H1 (cell line): ENCODE measurements at regions not wholly inside any gene's neighbourhood (a gene's known extent, or its start where the extent isn't known, plus 50 kb on each side); places are given as distances from the start of the nearest gene placed in this dataset.

Experiments used
- CTCF ChIA-PET: fragments of 300-600 bp; sonication (Branson Sonifier 250); formaldehyde crosslinking; loops from one replicate; lab custom pipeline; 2021; ENCODE audit not compliant: partially characterized antibody; lab: Charles Lee
- POLR2A ChIA-PET: fragments of 300-600 bp; sonication (Branson Sonifier 250); formaldehyde crosslinking; loops from one replicate; lab custom pipeline; 2021; ENCODE audit warnings: inconsistent platforms; ENCODE audit not compliant: partially characterized antibody; lab: Charles Lee
- DNase-seq, 2 experiments: peaks; one replicate each; pipeline versions ENCODE4 v3.0.0 to v3.0.0-alpha.2; 2010 to 2022; ENCODE audit warnings: low spot score in 2 of 2, low read depth in 1 of 2, mixed read lengths in 1 of 2
- FAIRE-seq: peaks from 2 replicates; lab custom pipeline; 2011; peaks lifted over from hg19 to GRCh38; lab: Jason Lieb, UNC
- H2AFZ ChIP-seq: 2 replicates; pipeline ENCODE4 v1.8.1; 2012; ENCODE audit warnings: low read length, inconsistent platforms
- H2AK5ac ChIP-seq: 2 replicates; pipeline ENCODE4 v1.6.1; 2013; ENCODE audit warnings: low read depth, low read length
- H2BK120ac ChIP-seq: replicated peaks from 2 replicates; pipeline ENCODE3; 2013; ENCODE audit warnings: low read depth, low read length, inconsistent platforms
- H2BK12ac ChIP-seq: 2 replicates; pipeline ENCODE4 v1.6.1; 2013; ENCODE audit warnings: low read depth, low read length
- H2BK15ac ChIP-seq: 2 replicates; pipeline ENCODE4 v1.6.1; 2013; ENCODE audit warnings: low read length
- H2BK20ac ChIP-seq: 2 replicates; pipeline ENCODE4 v1.6.1; 2013; ENCODE audit warnings: low read length
- H2BK5ac ChIP-seq: 2 replicates; pipeline ENCODE4 v1.6.1; 2013; ENCODE audit warnings: low read depth, low read length
- H3K14ac ChIP-seq: 2 replicates; pipeline ENCODE4 v1.6.1; 2013; ENCODE audit warnings: inconsistent platforms; ENCODE audit not compliant: insufficient read length
- H3K18ac ChIP-seq: 2 replicates; pipeline ENCODE4 v1.6.1; 2013; ENCODE audit warnings: low read length; ENCODE audit errors: extremely low read depth
- H3K23ac ChIP-seq: 2 replicates; pipeline ENCODE4 v1.6.1; 2013; ENCODE audit warnings: inconsistent platforms; ENCODE audit not compliant: insufficient read length
- H3K23me2 ChIP-seq: 2 replicates; pipeline ENCODE4 v1.6.1; 2013; ENCODE audit warnings: low read depth, low read length
- H3K27ac ChIP-seq: 2 replicates; pipeline ENCODE4 v1.6.1; 2011; ENCODE audit warnings: low read depth, low read length, inconsistent platforms
- H3K27me3 ChIP-seq, 4 experiments: replicated peaks in 1 of 4; 1 replicate in 1 of 4; 2 replicates in 3 of 4; pipeline versions ENCODE4 v1.6.1 to v1.8.1; 2011 to 2013; ENCODE audit warnings: low read length in 3 of 4, mild to moderate bottlenecking in 3 of 4, inconsistent platforms in 2 of 4, mixed read lengths in 2 of 4, moderate library complexity in 1 of 4; ENCODE audit not compliant: control insufficient read depth in 3 of 4, insufficient read depth in 3 of 4; ENCODE audit errors: extremely low read depth in 1 of 4
- H3K36me3 ChIP-seq, 4 experiments: 2 replicates each; pipeline versions ENCODE4 v1.6.1 to v1.8.1; 2011 to 2013; ENCODE audit warnings: mild to moderate bottlenecking in 4 of 4, low read length in 3 of 4, moderate library complexity in 2 of 4, control low read depth in 1 of 4, inconsistent platforms in 1 of 4; ENCODE audit not compliant: insufficient read depth in 4 of 4, control insufficient read depth in 2 of 4
- H3K4ac ChIP-seq: replicated peaks from 2 replicates; pipeline ENCODE3; 2013; ENCODE audit warnings: low read length, low read depth, mixed read lengths, inconsistent platforms; ENCODE audit not compliant: insufficient read length
- H3K4me1 ChIP-seq, 4 experiments: replicated peaks in 1 of 4; 1 replicate in 1 of 4; 2 replicates in 3 of 4; pipeline versions ENCODE4 v1.6.1 to v1.8.1; 2011 to 2013; ENCODE audit warnings: low read length in 3 of 4, inconsistent platforms in 2 of 4, mixed read lengths in 1 of 4; ENCODE audit not compliant: insufficient read depth in 4 of 4, control insufficient read depth in 3 of 4
- H3K4me2 ChIP-seq, 2 experiments: 2 replicates each; pipeline versions ENCODE4 v1.6.1 to v1.8.1; 2011 to 2013; ENCODE audit warnings: low read depth in 2 of 2, low read length in 2 of 2, control low read depth in 1 of 2, inconsistent platforms in 1 of 2, mild to moderate bottlenecking in 1 of 2; ENCODE audit not compliant: insufficient read depth in 1 of 2
- H3K4me3 ChIP-seq, 4 experiments: fragments of 200-600, 300-600 bp in 1 of 4; sonication (generic), shearing (Covaris generic), sonication (Bioruptor Twin) in 1 of 4; 2 replicates each; pipeline versions ENCODE4 v1.5.1 to v1.8.1; 2011 to 2016; ENCODE audit warnings: low read length in 4 of 4, low read depth in 3 of 4, control low read depth in 2 of 4, inconsistent platforms in 2 of 4, mild to moderate bottlenecking in 2 of 4, mixed read lengths in 1 of 4, moderate library complexity in 1 of 4; ENCODE audit not compliant: insufficient read depth in 2 of 4; ENCODE audit errors: extremely low read depth in 1 of 4
- H3K56ac ChIP-seq: replicated peaks from 2 replicates; pipeline ENCODE3; 2013; ENCODE audit warnings: low read depth, mild to moderate bottlenecking, mixed read lengths, low read length, inconsistent platforms; ENCODE audit not compliant: insufficient read length
- H3K79me1 ChIP-seq: 2 replicates; pipeline ENCODE4 v1.6.1; 2013; ENCODE audit warnings: low read depth, low read length, control low read depth
- H3K79me2 ChIP-seq, 2 experiments: 2 replicates each; pipeline versions ENCODE4 v1.6.1 to v1.8.1; 2012 to 2013; ENCODE audit warnings: low read length in 2 of 2, mild to moderate bottlenecking in 2 of 2, inconsistent platforms in 1 of 2; ENCODE audit not compliant: insufficient read depth in 2 of 2, control insufficient read depth in 1 of 2
- H3K9ac ChIP-seq, 4 experiments: replicated peaks in 1 of 4; 1 replicate in 1 of 4; 2 replicates in 3 of 4; pipeline versions ENCODE4 v1.6.1 to v1.8.1; 2011 to 2013; ENCODE audit warnings: low read depth in 3 of 4, low read length in 3 of 4, control low read depth in 2 of 4, mild to moderate bottlenecking in 2 of 4, moderate library complexity in 2 of 4, inconsistent platforms in 1 of 4; ENCODE audit errors: extremely low read depth in 1 of 4
- H3K9me3 ChIP-seq, 2 experiments: 2 replicates each; pipeline versions ENCODE4 v1.6.1 to v1.8.1; 2012 to 2013; ENCODE audit warnings: mild to moderate bottlenecking in 2 of 2, moderate library complexity in 2 of 2, control low read depth in 1 of 2, inconsistent platforms in 1 of 2, low read depth in 1 of 2, low read length in 1 of 2, mixed read lengths in 1 of 2; ENCODE audit not compliant: insufficient read depth in 2 of 2
- H4K20me1 ChIP-seq, 2 experiments: replicated peaks in 1 of 2; 2 replicates each; pipeline versions ENCODE3 to v1.8.1; 2011 to 2013; ENCODE audit warnings: inconsistent platforms in 2 of 2, low read length in 2 of 2, mild to moderate bottlenecking in 1 of 2; ENCODE audit not compliant: insufficient read depth in 2 of 2, control insufficient read depth in 1 of 2
- H4K5ac ChIP-seq: 2 replicates; pipeline ENCODE4 v1.6.1; 2013; ENCODE audit warnings: low read length, low read depth, mixed read lengths, inconsistent platforms; ENCODE audit not compliant: insufficient read length
- H4K8ac ChIP-seq: 2 replicates; pipeline ENCODE4 v1.8.0; 2013; ENCODE audit warnings: mild to moderate bottlenecking, moderate library complexity, low read length, inconsistent platforms; ENCODE audit not compliant: insufficient read depth; ENCODE audit errors: extremely low read depth
- H4K91ac ChIP-seq: replicated peaks from 2 replicates; pipeline ENCODE3; 2013; ENCODE audit warnings: low read length, mixed read lengths, inconsistent platforms; ENCODE audit not compliant: insufficient read length
- SIX5 ChIP-seq: IDR thresholded peaks from 2 replicates; pipeline ENCODE4 v1.6.1; 2011; ENCODE audit warnings: mild to moderate bottlenecking, low read depth, low read length
- WGBS, 2 experiments: shearing (Covaris generic) in 1 of 2; methylation state at CpG; one replicate each; pipeline versions ENCODE4 v1.1.6 to v1.1.7; 2013 to 2015; ENCODE audit warnings: low lambda C conversion rate in 2 of 2, mixed read lengths in 2 of 2, inconsistent platforms in 1 of 2, low coverage in 1 of 2, missing lambda C conversion rate in 1 of 2; ENCODE audit not compliant: insufficient replicate concordance in 2 of 2, insufficient coverage in 1 of 2, insufficient read length in 1 of 2; ENCODE audit errors: extremely low coverage in 1 of 2, missing lambda C conversion rate in 1 of 2; 5-methylcytosine and 5-hydroxymethylcytosine counted together

- no peak overlapping the region for H3K18ac ChIP-seq
- no peaks in the 10 kb centered on the region for H3K36me3 ChIP-seq
- no peak overlapping the region for H2AK5ac ChIP-seq
- no peak overlapping the region for H2BK120ac ChIP-seq
- no peaks in the 10 kb centered on the region for H3K27me3 ChIP-seq
- no peak overlapping the region for H3K14ac ChIP-seq
- H3K4me2 ChIP-seq: no peak overlapping the region
- CTCF ChIA-PET: no interaction called here
- H3K79me2 ChIP-seq: no peaks in the 10 kb centered on the region
- no peaks in the 10 kb centered on the region for H3K79me1 ChIP-seq
- H2BK5ac ChIP-seq: no peak overlapping the region
- DNase-seq (no peak), FAIRE-seq (no peak)
- 0 out of 4 replicates have a peak, but pooled peaks cover 0 to 6% of the 10 kb centered on the region in 2 experiments for H3K9me3 ChIP-seq
- H4K5ac ChIP-seq: no peak overlapping the region
- H3K23ac ChIP-seq: no peak overlapping the region
- no peak overlapping the region for H4K91ac ChIP-seq
- H3K27ac ChIP-seq: no peak overlapping the region
- 98% methylated on average over 2 of the region's 2 CpGs; no CpG with 5 or more reads in 1 of the 2 experiments for WGBS, 2 experiments
- no peak overlapping the region for H2AFZ ChIP-seq
- POLR2A ChIA-PET: no interaction called here
- H3K9ac ChIP-seq: no peak overlapping the region
- H3K4me3 ChIP-seq: no peak overlapping the region
- H3K4me1 ChIP-seq: peaks cover 0 to 2% (median 0%) of the 10 kb centered on the region in 4 experiments; a peak in 1 of 7 replicates
- H3K56ac ChIP-seq: no peak overlapping the region
- H3K4ac ChIP-seq: no peak overlapping the region
- H3K23me2 ChIP-seq: no peaks in the 10 kb centered on the region
- no peaks in the 10 kb centered on the region for H4K20me1 ChIP-seq
- no peak overlapping the region for H2BK12ac ChIP-seq
- H4K8ac ChIP-seq: no peak overlapping the region
- no peak overlapping the region for H2BK15ac ChIP-seq
- no peak overlapping the region for H2BK20ac ChIP-seq
- TF ChIP-seq SIX5: no peak
These were observed 150.3 kb downstream of the AHR start for GRCh38 chr7:17448479-17449423.
